ENCODE measurements at regions not wholly inside any gene's neighbourhood (a gene's known extent, or its start where the extent isn't known, plus 50 kb on each side); places are given as distances from the start of the nearest gene placed in this dataset.

GRCh38 chr13:74561155-74561554, 427.0 kb upstream of the KLF12 start:
- Histone ChIP-seq H3K27me3 (no peaks in the 10 kb centered on the region), H3K4me3 (no peak overlapping the region), H3K4me1 (no peaks in the 10 kb centered on the region), H3K27ac (no peak overlapping the region), H3K9ac (ENCODE audit: low read depth in 2 of 2, low read length in 2 of 2) (no peak overlapping the region), H3K36me3 (no peaks in the 10 kb centered on the region), H3K9me3 (no peaks in the 10 kb centered on the region)
- TF ChIP-seq CTCF (IDR thresholded peaks at IDR 0.05) = no peak
- intact Hi-C loops (cut with DNase I) = no loop called here
- DNase-seq = no peak

- Histone ChIP-seq H3K9me3 (no peaks in the 10 kb centered on the region), H3K27ac (no peak overlapping the region), H3K4me1 (no peaks in the 10 kb centered on the region), H3K4me3 (no peak overlapping the region), H3K27me3 (no peaks in the 10 kb centered on the region), H3K9ac (ENCODE audit: low read depth in 2 of 2, low read length in 2 of 2) (no peak overlapping the region), H3K36me3 (no peaks in the 10 kb centered on the region)
- intact Hi-C loops (cut with DNase I) = no loop called here
- DNase-seq = no peak
- no peak for TF ChIP-seq CTCF (IDR thresholded peaks at IDR 0.05)
These were observed 426.1 kb upstream of the KLF12 start for GRCh38 chr13:74560325-74560724.

GRCh38 chr13:74557870-74558269, 423.7 kb upstream of the KLF12 start:
- DNase-seq = no peak
- H3K27me3 ChIP-seq = no peaks in the 10 kb centered on the region
- H3K4me1 ChIP-seq = no peaks in the 10 kb centered on the region
- no peak for TF ChIP-seq CTCF (IDR thresholded peaks at IDR 0.05)
- intact Hi-C loops (cut with DNase I) = no loop called here
- H3K9ac ChIP-seq (ENCODE audit: low read depth in 2 of 2, low read length in 2 of 2) = no peak overlapping the region
- H3K9me3 ChIP-seq = no peaks in the 10 kb centered on the region
- H3K27ac ChIP-seq = no peak overlapping the region
- no peak overlapping the region for H3K4me3 ChIP-seq
- no peaks in the 10 kb centered on the region for H3K36me3 ChIP-seq

GRCh38 chr13:74555651-74556420, 421.6 kb upstream of the KLF12 start:
- no peak for DNase-seq

GRCh38 chr13:74555276-74555625, 421.0 kb upstream of the KLF12 start:
- DNase-seq = no peak
- H3K27ac ChIP-seq = no peak overlapping the region
- no peak overlapping the region for H3K9ac ChIP-seq (ENCODE audit: low read depth in 2 of 2, low read length in 2 of 2)
- no peaks in the 10 kb centered on the region for H3K4me1 ChIP-seq
- H3K4me3 ChIP-seq = no peak overlapping the region
- no peaks in the 10 kb centered on the region for H3K27me3 ChIP-seq
- no peaks in the 10 kb centered on the region for H3K9me3 ChIP-seq
- intact Hi-C loops (cut with DNase I) = no loop called here
- TF ChIP-seq CTCF (IDR thresholded peaks at IDR 0.05) = no peak
- H3K36me3 ChIP-seq = no peaks in the 10 kb centered on the region

More at GRCh38 chr13:74555651-74556420, 421.6 kb upstream of the KLF12 start:
- no peak overlapping the region for H3K27ac ChIP-seq
- no peaks in the 10 kb centered on the region for H3K9me3 ChIP-seq
- no peak for TF ChIP-seq CTCF (IDR thresholded peaks at IDR 0.05)
- no peak overlapping the region for H3K4me3 ChIP-seq
- H3K9ac ChIP-seq (ENCODE audit: low read depth in 2 of 2, low read length in 2 of 2) = no peak overlapping the region
- intact Hi-C loops (cut with DNase I) = no loop called here
- no peaks in the 10 kb centered on the region for H3K4me1 ChIP-seq
- no peaks in the 10 kb centered on the region for H3K36me3 ChIP-seq
- no peaks in the 10 kb centered on the region for H3K27me3 ChIP-seq

Data from colonic mucosa (tissue), 4 donors.